ENCODE measurements at regions not wholly inside any gene's neighbourhood (a gene's known extent, or its start where the extent isn't known, plus 50 kb on each side); places are given as distances from the start of the nearest gene placed in this dataset.
A peak's percentile ranks its signal among the peaks of the same experiment; 100 is the strongest.

DNA sequence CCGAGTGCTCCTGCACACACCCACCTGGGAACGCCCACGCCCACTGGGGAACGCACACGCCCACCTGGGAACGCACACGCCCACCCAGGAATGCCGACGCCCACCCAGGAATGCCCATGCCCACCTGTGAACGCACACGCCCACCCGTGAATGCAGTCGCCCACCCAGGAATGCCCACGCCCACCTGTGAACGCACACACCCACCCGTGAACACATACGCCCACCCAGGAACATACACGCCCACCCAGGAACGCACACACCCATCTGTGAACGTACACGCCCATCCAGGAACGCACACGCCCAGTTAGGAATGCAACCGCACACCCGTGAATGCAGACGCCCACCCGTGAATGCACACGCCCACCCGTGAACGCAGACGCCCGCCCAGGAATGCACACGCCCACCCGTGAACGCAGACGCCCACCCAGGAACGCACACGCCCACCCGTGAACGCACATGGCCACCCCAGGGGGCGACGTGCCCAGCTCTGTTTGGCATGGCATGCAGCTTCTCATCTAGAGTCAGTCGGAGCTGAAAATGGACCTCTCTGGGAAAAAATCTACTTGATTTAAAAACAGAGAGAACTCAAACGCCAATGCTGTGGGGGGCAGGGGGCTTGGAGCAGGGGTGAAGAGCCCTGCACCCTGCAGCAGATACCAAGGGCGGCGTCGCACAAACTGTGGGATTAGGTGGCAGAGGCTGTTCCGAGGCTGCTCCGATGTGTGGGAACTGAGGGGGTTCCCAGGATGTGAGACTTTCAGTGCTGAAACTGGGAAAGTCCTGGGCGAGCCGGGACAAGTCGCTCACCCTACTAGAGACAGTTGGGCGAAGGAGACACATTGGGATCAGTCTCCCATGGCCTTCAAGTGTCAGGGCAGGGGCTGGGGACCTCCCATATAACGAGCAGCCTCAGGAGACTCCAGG lies 83.3 kb downstream of the MYEOV start:
- H3K4me1 ChIP-seq (ENCODE audit: control insufficient read depth, insufficient read depth, low read length): no peaks in the 10 kb centered on the region
- H3K9me3 ChIP-seq (ENCODE audit: control insufficient read depth, insufficient read depth, low read depth, low read length): no peaks in the 10 kb centered on the region
- no peaks in the 10 kb centered on the region for H3K36me3 ChIP-seq (ENCODE audit: control insufficient read depth in 2 of 2, insufficient read depth in 1 of 2, low read length in 2 of 2)
- no peak overlapping the region for H3K4me3 ChIP-seq (ENCODE audit: low read depth, low read length)
- POLR2A ChIA-PET: no interaction called here
- TF ChIP-seq, protein P1, sequence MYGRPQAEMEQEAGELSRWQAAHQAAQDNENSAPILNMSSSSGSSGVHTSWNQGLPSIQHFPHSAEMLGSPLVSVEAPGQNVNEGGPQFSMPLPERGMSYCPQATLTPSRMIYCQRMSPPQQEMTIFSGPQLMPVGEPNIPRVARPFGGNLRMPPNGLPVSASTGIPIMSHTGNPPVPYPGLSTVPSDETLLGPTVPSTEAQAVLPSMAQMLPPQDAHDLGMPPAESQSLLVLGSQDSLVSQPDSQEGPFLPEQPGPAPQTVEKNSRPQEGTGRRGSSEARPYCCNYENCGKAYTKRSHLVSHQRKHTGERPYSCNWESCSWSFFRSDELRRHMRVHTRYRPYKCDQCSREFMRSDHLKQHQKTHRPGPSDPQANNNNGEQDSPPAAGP (tag by site-specific recombination; IDR thresholded peaks at IDR 0.05): peak; percentile 70
- TF ChIP-seq ZNF335 (tag by site-specific recombination; conservative IDR thresholded peaks at IDR 0.05) (no peak), KLF10 (tag by site-specific recombination; IDR thresholded peaks at IDR 0.05) (peak; percentile 71), ZNF274 (IDR thresholded peaks at IDR 0.05; ENCODE audit: low read length) (no peak), ZNF274 (tag by site-specific recombination; IDR thresholded peaks at IDR 0.05; ENCODE audit: borderline replicate concordance) (no peak), KLF8 (tag by site-specific recombination; IDR thresholded peaks at IDR 0.05) (peak; percentile 85; the same call in 1 of the 2 replicates), ZFHX2 (tag by site-specific recombination; conservative IDR thresholded peaks at IDR 0.05) (peak; percentile 98), SP3 (tag by site-specific recombination; IDR thresholded peaks at IDR 0.05) (peak; percentile 65), KLF1 (tag by site-specific recombination; IDR thresholded peaks at IDR 0.05) (peak; percentile 100), EGR2 (tag by site-specific recombination; IDR thresholded peaks at IDR 0.05; ENCODE audit: low read depth) (peak; percentile 94), ZNF843 (tag by site-specific recombination; IDR thresholded peaks at IDR 0.05) (no peak), KLF9 (tag by site-specific recombination; IDR thresholded peaks at IDR 0.05; ENCODE audit: low read depth) (peak; percentile 98), ZNF830 (tag by site-specific recombination; IDR thresholded peaks at IDR 0.05; ENCODE audit: low read depth) (no peak)
- CTCF ChIA-PET: no interaction called here
- H3K27ac ChIP-seq (ENCODE audit: extremely low read depth, low read depth, low read length): no peak overlapping the region

DNA sequence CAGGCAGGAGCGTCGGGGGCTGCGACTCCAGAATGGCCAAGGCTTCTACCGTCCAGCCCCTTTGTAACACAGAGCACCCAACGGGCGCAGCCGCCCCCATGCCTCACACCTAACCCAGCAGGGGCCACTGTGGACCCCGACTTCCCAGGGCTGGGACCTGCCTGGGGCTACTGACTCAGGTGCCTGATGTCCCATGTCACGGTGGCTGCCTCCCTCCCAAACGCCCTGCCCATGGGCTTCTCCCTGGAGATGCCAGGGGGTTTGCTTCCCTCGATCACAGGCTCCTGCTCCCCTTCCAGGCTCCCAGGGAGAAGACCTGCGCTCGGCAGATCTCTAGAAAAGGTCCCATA lies 84.0 kb downstream of the MYEOV start:
- H3K36me3 ChIP-seq (ENCODE audit: control insufficient read depth in 2 of 2, insufficient read depth in 1 of 2, low read length in 2 of 2): no peaks in the 10 kb centered on the region
- POLR2A ChIA-PET: no interaction called here
- H3K27ac ChIP-seq (ENCODE audit: extremely low read depth, low read depth, low read length): no peak overlapping the region
- CTCF ChIA-PET: no interaction called here
- H3K9me3 ChIP-seq (ENCODE audit: control insufficient read depth, insufficient read depth, low read depth, low read length): no peaks in the 10 kb centered on the region
- H3K4me1 ChIP-seq (ENCODE audit: control insufficient read depth, insufficient read depth, low read length): no peaks in the 10 kb centered on the region
- no peak overlapping the region for H3K4me3 ChIP-seq (ENCODE audit: low read depth, low read length)
- TF ChIP-seq, protein P2, sequence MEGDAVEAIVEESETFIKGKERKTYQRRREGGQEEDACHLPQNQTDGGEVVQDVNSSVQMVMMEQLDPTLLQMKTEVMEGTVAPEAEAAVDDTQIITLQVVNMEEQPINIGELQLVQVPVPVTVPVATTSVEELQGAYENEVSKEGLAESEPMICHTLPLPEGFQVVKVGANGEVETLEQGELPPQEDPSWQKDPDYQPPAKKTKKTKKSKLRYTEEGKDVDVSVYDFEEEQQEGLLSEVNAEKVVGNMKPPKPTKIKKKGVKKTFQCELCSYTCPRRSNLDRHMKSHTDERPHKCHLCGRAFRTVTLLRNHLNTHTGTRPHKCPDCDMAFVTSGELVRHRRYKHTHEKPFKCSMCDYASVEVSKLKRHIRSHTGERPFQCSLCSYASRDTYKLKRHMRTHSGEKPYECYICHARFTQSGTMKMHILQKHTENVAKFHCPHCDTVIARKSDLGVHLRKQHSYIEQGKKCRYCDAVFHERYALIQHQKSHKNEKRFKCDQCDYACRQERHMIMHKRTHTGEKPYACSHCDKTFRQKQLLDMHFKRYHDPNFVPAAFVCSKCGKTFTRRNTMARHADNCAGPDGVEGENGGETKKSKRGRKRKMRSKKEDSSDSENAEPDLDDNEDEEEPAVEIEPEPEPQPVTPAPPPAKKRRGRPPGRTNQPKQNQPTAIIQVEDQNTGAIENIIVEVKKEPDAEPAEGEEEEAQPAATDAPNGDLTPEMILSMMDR (tag by site-specific recombination; IDR thresholded peaks at IDR 0.05): no peak
- TF ChIP-seq ZNF239 (tag by site-specific recombination; IDR thresholded peaks at IDR 0.05): no peak
- TF ChIP-seq, protein P1 (tag by site-specific recombination; IDR thresholded peaks at IDR 0.05): no peak
- no peak for TF ChIP-seq ZNF175 (tag by site-specific recombination; IDR thresholded peaks at IDR 0.05)
- no peak for TF ChIP-seq ZNF560 (tag by site-specific recombination; IDR thresholded peaks at IDR 0.05; ENCODE audit: borderline replicate concordance)
- TF ChIP-seq, protein P3, sequence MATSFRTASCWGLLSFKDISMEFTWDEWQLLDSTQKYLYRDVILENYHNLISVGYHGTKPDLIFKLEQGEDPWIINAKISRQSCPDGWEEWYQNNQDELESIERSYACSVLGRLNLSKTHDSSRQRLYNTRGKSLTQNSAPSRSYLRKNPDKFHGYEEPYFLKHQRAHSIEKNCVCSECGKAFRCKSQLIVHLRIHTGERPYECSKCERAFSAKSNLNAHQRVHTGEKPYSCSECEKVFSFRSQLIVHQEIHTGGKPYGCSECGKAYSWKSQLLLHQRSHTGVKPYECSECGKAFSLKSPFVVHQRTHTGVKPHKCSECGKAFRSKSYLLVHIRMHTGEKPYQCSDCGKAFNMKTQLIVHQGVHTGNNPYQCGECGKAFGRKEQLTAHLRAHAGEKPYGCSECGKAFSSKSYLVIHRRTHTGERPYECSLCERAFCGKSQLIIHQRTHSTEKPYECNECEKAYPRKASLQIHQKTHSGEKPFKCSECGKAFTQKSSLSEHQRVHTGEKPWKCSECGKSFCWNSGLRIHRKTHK (tag by site-specific recombination; IDR thresholded peaks at IDR 0.05): no peak
- no peak for TF ChIP-seq ZNF596 (tag by site-specific recombination; IDR thresholded peaks at IDR 0.05)
- no peak for TF ChIP-seq ZNF10 (tag by site-specific recombination; IDR thresholded peaks at IDR 0.05)
- no peak for TF ChIP-seq ZNF792 (tag by site-specific recombination; IDR thresholded peaks at IDR 0.05)
- TF ChIP-seq ZNF768 (tag by site-specific recombination; IDR thresholded peaks at IDR 0.05): no peak
- TF ChIP-seq ZBTB44 (tag by site-specific recombination; IDR thresholded peaks at IDR 0.05): no peak
- no peak for TF ChIP-seq ZNF248 (tag by site-specific recombination; IDR thresholded peaks at IDR 0.05)
- TF ChIP-seq, protein P4, sequence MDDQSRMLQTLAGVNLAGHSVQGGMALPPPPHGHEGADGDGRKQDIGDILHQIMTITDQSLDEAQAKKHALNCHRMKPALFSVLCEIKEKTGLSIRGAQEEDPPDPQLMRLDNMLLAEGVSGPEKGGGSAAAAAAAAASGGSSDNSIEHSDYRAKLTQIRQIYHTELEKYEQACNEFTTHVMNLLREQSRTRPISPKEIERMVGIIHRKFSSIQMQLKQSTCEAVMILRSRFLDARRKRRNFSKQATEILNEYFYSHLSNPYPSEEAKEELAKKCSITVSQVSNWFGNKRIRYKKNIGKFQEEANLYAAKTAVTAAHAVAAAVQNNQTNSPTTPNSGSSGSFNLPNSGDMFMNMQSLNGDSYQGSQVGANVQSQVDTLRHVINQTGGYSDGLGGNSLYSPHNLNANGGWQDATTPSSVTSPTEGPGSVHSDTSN (CRISPR knock-in tag; IDR thresholded peaks at IDR 0.05): no peak
- TF ChIP-seq RBAK (tag by site-specific recombination; IDR thresholded peaks at IDR 0.05): no peak
- TF ChIP-seq IKZF3 (tag by site-specific recombination; IDR thresholded peaks at IDR 0.05): no peak
- no peak for TF ChIP-seq KLF8 (tag by site-specific recombination; IDR thresholded peaks at IDR 0.05)
- no peak for TF ChIP-seq ZBTB8A (tag by site-specific recombination; IDR thresholded peaks at IDR 0.05)

All from HEK293 (cell line).